ENCODE measurements at regions not wholly inside any gene's neighbourhood (a gene's known extent, or its start where the extent isn't known, plus 50 kb on each side); places are given as distances from the start of the nearest gene placed in this dataset.
"Not testable (repeated sequence)": the region's sequence is repeated elsewhere in the genome, so short reads cannot be mapped to it uniquely, and the experiment has no call there.

- DNase-seq, result no peak
Observed at GRCh38 chr20:52364405-52364804, 172.8 kb upstream of the ZFP64 start.

GRCh38 chr20:52361650-52362049 lies 170.1 kb upstream of the ZFP64 start:
- DNase-seq, result no peak

GRCh38 chr20:52349806-52350205 lies 158.2 kb upstream of the ZFP64 start:
- no peak for DNase-seq

- no peak for DNase-seq
Observed at GRCh38 chr20:52348434-52348833, 156.9 kb upstream of the ZFP64 start.

GRCh38 chr20:52346797-52347196 lies 155.2 kb upstream of the ZFP64 start:
- no peak for DNase-seq

GRCh38 chr20:52342913-52343312 lies 151.3 kb upstream of the ZFP64 start:
- DNase-seq, result no peak

- DNase-seq, result no peak
Observed at GRCh38 chr20:52340036-52340634, 148.6 kb upstream of the ZFP64 start.

- no peak for DNase-seq
Observed at GRCh38 chr20:52332649-52333250, 141.2 kb upstream of the ZFP64 start.

- no peak for DNase-seq
Observed at GRCh38 chr20:52332230-52332629, 140.7 kb upstream of the ZFP64 start.

- DNase-seq, result no peak
Observed at GRCh38 chr20:52331655-52332054, 140.1 kb upstream of the ZFP64 start.

- no peak for DNase-seq
Observed at GRCh38 chr20:52321396-52321795, 129.8 kb upstream of the ZFP64 start.

GRCh38 chr20:52318651-52319050 lies 127.1 kb upstream of the ZFP64 start:
- DNase-seq, result no peak

- peak; percentile 17 for DNase-seq
Observed at GRCh38 chr20:52313341-52313963, 121.9 kb upstream of the ZFP64 start.

GRCh38 chr20:52312132-52312729 lies 120.7 kb upstream of the ZFP64 start:
- peak; percentile 9 for DNase-seq

- DNase-seq, result no peak
Observed at GRCh38 chr20:52311209-52311794, 119.7 kb upstream of the ZFP64 start.

GRCh38 chr20:52309181-52309580 lies 117.6 kb upstream of the ZFP64 start:
- DNase-seq, result no peak

GRCh38 chr20:52306477-52306876 lies 114.9 kb upstream of the ZFP64 start:
- no peak for DNase-seq

- no peak for DNase-seq
Observed at GRCh38 chr20:52305858-52306257, 114.3 kb upstream of the ZFP64 start.

GRCh38 chr20:52305024-52305645 lies 113.6 kb upstream of the ZFP64 start:
- DNase-seq, result no peak

- no peak for DNase-seq
Observed at GRCh38 chr20:52303281-52303950, 111.8 kb upstream of the ZFP64 start.

- DNase-seq, result no peak
Observed at GRCh38 chr20:52302736-52303135, 111.2 kb upstream of the ZFP64 start.

GRCh38 chr20:52302051-52302450 lies 110.5 kb upstream of the ZFP64 start:
- DNase-seq, result not testable (repeated sequence)

GRCh38 chr20:52295556-52295955 lies 104.0 kb upstream of the ZFP64 start:
- DNase-seq, result no peak
